GM23338 (cell line): ENCODE measurements at regions not wholly inside any gene's neighbourhood (a gene's known extent, or its start where the extent isn't known, plus 50 kb on each side); places are given as distances from the start of the nearest gene placed in this dataset.

Experiments
- ATAC-seq: fragments of 200-7000 bp; cut with Tn5 transposase; 3 replicates; pipeline ENCODE4 v1.9.1; 2020
- DNase-seq: peaks from one replicate; pipeline ENCODE4 v3.0.0-alpha.2; 2015; ENCODE audit warnings: low spot score
- H2AFZ ChIP-seq: fragments of 200-600 bp; sonication (generic); 2 replicates; pipeline ENCODE4 v1.8.0; 2016; ENCODE audit warnings: antibody characterized with exemption, mild to moderate bottlenecking, moderate library complexity
- H3F3A ChIP-seq: fragments of 200-600 bp; sonication (generic); replicated peaks from 2 replicates; pipeline ENCODE4 v1.8.0; 2017; ENCODE audit warnings: antibody characterized with exemption, mixed run types, low read depth
- H3K27ac ChIP-seq: fragments of 200-600 bp; sonication (generic); 2 replicates; pipeline ENCODE4 v1.6.1; 2016; ENCODE audit warnings: low read depth
- H3K27me3 ChIP-seq: fragments of 200-600 bp; sonication (generic); 2 replicates; pipeline ENCODE4 v1.8.0; 2016; ENCODE audit warnings: mild to moderate bottlenecking, mixed run types, moderate library complexity; ENCODE audit not compliant: insufficient read depth
- H3K36me3 ChIP-seq: fragments of 200-600 bp; sonication (generic); 2 replicates; pipeline ENCODE4 v1.8.0; 2016; ENCODE audit warnings: mild to moderate bottlenecking; ENCODE audit not compliant: insufficient read depth
- H3K4me1 ChIP-seq: fragments of 200-600 bp; sonication (generic); 2 replicates; pipeline ENCODE4 v1.8.0; 2016; ENCODE audit warnings: mild to moderate bottlenecking, moderate library complexity; ENCODE audit not compliant: insufficient read depth
- H3K4me2 ChIP-seq: fragments of 200-600 bp; sonication (generic); 2 replicates; pipeline ENCODE4 v1.7.1; 2017; ENCODE audit warnings: mixed run types
- H3K4me3 ChIP-seq: fragments of 200-600 bp; sonication (generic); 2 replicates; pipeline ENCODE4 v1.6.1; 2016; ENCODE audit warnings: mixed run types
- H3K79me2 ChIP-seq: fragments of 200-600 bp; sonication (generic); replicated peaks from 2 replicates; pipeline ENCODE4 v1.8.0; 2017; ENCODE audit warnings: mild to moderate bottlenecking; ENCODE audit not compliant: insufficient read depth
- H3K9me2 ChIP-seq: fragments of 200-600 bp; sonication (generic); 2 replicates; pipeline ENCODE4 v1.8.0; 2017; ENCODE audit not compliant: insufficient read depth
- H4K20me1 ChIP-seq: fragments of 200-600 bp; sonication (generic); replicated peaks from 2 replicates; pipeline ENCODE4 v1.8.0; 2017; ENCODE audit warnings: mild to moderate bottlenecking; ENCODE audit not compliant: insufficient read depth
- H3K27ac Mint-ChIP-seq: 2 replicates; pipeline ENCODE4 v1.8.0; 2020; ENCODE audit warnings: inconsistent platforms, mild to moderate bottlenecking, moderate library complexity, mixed read lengths
- H3K27me3 Mint-ChIP-seq: 3 replicates; pipeline ENCODE4 v1.8.0; 2022; ENCODE audit warnings: low read depth, mild to moderate bottlenecking, moderate library complexity, mixed read lengths, inconsistent platforms; ENCODE audit not compliant: insufficient read depth, poor library complexity
- H3K36me3 Mint-ChIP-seq: 3 replicates; pipeline ENCODE4 v1.8.0; 2021; ENCODE audit warnings: low read depth, mild to moderate bottlenecking, inconsistent platforms, moderate library complexity, mixed read lengths
- H3K4me1 Mint-ChIP-seq: 3 replicates; pipeline ENCODE4 v1.8.0; 2020; ENCODE audit warnings: mild to moderate bottlenecking, inconsistent platforms, mixed read lengths
- H3K4me3 Mint-ChIP-seq: 3 replicates; pipeline ENCODE4 v1.8.0; 2021; ENCODE audit warnings: moderate library complexity, mild to moderate bottlenecking, inconsistent platforms, mixed read lengths
- H3K9me3 Mint-ChIP-seq: 3 replicates; pipeline ENCODE4 v1.8.0; 2020; ENCODE audit warnings: moderate library complexity, mild to moderate bottlenecking, inconsistent platforms, mixed read lengths
- CREB1 ChIP-seq: fragments of 250-450 bp; sonication (Bioruptor Pico); IDR thresholded peaks from 2 replicates; pipeline ENCODE4 v1.5.0; 2020; ENCODE audit warnings: low read depth, mild to moderate bottlenecking, moderate library complexity
- EZH2 ChIP-seq: fragments of 200-600 bp; sonication (generic); IDR thresholded peaks from one replicate; pipeline ENCODE4 v1.8.0; 2017; ENCODE audit warnings: antibody characterized with exemption, mild to moderate bottlenecking, low read depth; ENCODE audit not compliant: unreplicated experiment
- EZH2phosphoT487 ChIP-seq: fragments of 200-600 bp; sonication (generic); IDR thresholded peaks from one replicate; pipeline ENCODE4 v1.8.1; 2018; ENCODE audit warnings: antibody characterized with exemption; ENCODE audit not compliant: unreplicated experiment
- STAT1 ChIP-seq: IDR thresholded peaks from one replicate; pipeline ENCODE4 v1.6.1; 2016; ENCODE audit warnings: antibody characterized with exemption; ENCODE audit not compliant: unreplicated experiment
- ZNF114 ChIP-seq: fragments of 250-450 bp; sonication (Bioruptor Pico); IDR thresholded peaks from 2 replicates; pipeline ENCODE4 v1.5.0; 2020; ENCODE audit warnings: mild to moderate bottlenecking, moderate library complexity
- ZNF331 ChIP-seq: fragments of 250-450 bp; sonication (Bioruptor Pico); IDR thresholded peaks from 2 replicates; pipeline ENCODE4 v1.5.0; 2020; ENCODE audit warnings: low read depth, mild to moderate bottlenecking, moderate library complexity
- ZNF462 ChIP-seq: fragments of 250-450 bp; sonication (Bioruptor Pico); IDR thresholded peaks from 2 replicates; pipeline ENCODE4 v1.5.0; 2020; ENCODE audit warnings: mild to moderate bottlenecking, moderate library complexity
- TF ChIP-seq, protein P1 (sequence below): IDR thresholded peaks from one replicate; pipeline ENCODE4 v1.6.1; 2018; ENCODE audit warnings: antibody characterized with exemption; ENCODE audit not compliant: unreplicated experiment
- TF ChIP-seq, protein P2 (sequence below), 2 experiments: fragments of 200-600 bp in 1 of 2; sonication (generic) in 1 of 2; conservative IDR thresholded peaks; 2 replicates each; pipeline versions ENCODE4 v1.5.1 to v1.6.1; 2016 to 2017; ENCODE audit warnings: antibody characterized with exemption in 2 of 2, low read depth in 2 of 2, mild to moderate bottlenecking in 2 of 2, moderate library complexity in 1 of 2
- TF ChIP-seq, protein P3 (sequence below): IDR thresholded peaks from 2 replicates; pipeline ENCODE4 v1.6.1; 2016; ENCODE audit warnings: antibody characterized with exemption

DNA sequence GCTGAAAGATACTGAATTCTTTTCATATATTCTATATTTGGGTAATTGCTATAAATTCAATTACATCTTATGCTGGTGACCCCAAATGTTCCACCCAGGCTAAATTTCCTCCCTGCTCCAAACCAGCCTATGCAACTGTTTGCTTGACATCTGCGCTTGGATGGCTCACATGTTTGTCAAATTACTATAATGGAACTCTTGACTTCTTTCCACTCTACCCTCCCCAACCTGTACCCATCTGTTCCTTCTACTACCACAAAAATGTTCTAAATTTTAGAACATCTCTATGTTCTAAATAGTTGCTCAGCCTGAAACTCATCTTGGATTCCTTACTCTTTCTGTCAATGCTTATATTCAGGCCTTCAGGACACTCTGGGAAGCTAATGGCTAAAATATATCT lies 249.9 kb upstream of the SMIM30 start:
- Histone ChIP-seq H3F3A (no peaks in the 10 kb centered on the region), H3K9me2 (no peaks in the 10 kb centered on the region), H3K27ac (no peak overlapping the region), H4K20me1 (peaks cover 6% of the 10 kb centered on the region; the same call in 1 of the 2 replicates), H3K79me2 (no peaks in the 10 kb centered on the region), H2AFZ (no peak overlapping the region), H3K36me3 (no peaks in the 10 kb centered on the region), H3K4me2 (no peak overlapping the region), H3K4me3 (no peak overlapping the region), H3K27me3 (peaks cover 92% of the 10 kb centered on the region), H3K4me1 (no peaks in the 10 kb centered on the region)
- DNase-seq (no peak), ATAC-seq (no peak)
- Mint-ChIP-seq H3K9me3 (peaks cover 13% of the 10 kb centered on the region), H3K27ac (no peak overlapping the region), H3K36me3 (no peaks in the 10 kb centered on the region; the same call in 2 of the 3 replicates), H3K27me3 (peaks cover 87% of the 10 kb centered on the region), H3K4me3 (no peak overlapping the region), H3K4me1 (no peaks in the 10 kb centered on the region; the same call in 2 of the 3 replicates)
- TF ChIP-seq CREB1 (CRISPR knock-in tag) (no peak), STAT1 (no peak), ZNF331 (CRISPR knock-in tag) (no peak), ZNF114 (CRISPR knock-in tag) (no peak), EZH2 (no peak), EZH2phosphoT487 (no peak), ZNF462 (no peak)
- TF ChIP-seq, protein P1, sequence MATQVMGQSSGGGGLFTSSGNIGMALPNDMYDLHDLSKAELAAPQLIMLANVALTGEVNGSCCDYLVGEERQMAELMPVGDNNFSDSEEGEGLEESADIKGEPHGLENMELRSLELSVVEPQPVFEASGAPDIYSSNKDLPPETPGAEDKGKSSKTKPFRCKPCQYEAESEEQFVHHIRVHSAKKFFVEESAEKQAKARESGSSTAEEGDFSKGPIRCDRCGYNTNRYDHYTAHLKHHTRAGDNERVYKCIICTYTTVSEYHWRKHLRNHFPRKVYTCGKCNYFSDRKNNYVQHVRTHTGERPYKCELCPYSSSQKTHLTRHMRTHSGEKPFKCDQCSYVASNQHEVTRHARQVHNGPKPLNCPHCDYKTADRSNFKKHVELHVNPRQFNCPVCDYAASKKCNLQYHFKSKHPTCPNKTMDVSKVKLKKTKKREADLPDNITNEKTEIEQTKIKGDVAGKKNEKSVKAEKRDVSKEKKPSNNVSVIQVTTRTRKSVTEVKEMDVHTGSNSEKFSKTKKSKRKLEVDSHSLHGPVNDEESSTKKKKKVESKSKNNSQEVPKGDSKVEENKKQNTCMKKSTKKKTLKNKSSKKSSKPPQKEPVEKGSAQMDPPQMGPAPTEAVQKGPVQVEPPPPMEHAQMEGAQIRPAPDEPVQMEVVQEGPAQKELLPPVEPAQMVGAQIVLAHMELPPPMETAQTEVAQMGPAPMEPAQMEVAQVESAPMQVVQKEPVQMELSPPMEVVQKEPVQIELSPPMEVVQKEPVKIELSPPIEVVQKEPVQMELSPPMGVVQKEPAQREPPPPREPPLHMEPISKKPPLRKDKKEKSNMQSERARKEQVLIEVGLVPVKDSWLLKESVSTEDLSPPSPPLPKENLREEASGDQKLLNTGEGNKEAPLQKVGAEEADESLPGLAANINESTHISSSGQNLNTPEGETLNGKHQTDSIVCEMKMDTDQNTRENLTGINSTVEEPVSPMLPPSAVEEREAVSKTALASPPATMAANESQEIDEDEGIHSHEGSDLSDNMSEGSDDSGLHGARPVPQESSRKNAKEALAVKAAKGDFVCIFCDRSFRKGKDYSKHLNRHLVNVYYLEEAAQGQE = no peak
- TF ChIP-seq, protein P2, sequence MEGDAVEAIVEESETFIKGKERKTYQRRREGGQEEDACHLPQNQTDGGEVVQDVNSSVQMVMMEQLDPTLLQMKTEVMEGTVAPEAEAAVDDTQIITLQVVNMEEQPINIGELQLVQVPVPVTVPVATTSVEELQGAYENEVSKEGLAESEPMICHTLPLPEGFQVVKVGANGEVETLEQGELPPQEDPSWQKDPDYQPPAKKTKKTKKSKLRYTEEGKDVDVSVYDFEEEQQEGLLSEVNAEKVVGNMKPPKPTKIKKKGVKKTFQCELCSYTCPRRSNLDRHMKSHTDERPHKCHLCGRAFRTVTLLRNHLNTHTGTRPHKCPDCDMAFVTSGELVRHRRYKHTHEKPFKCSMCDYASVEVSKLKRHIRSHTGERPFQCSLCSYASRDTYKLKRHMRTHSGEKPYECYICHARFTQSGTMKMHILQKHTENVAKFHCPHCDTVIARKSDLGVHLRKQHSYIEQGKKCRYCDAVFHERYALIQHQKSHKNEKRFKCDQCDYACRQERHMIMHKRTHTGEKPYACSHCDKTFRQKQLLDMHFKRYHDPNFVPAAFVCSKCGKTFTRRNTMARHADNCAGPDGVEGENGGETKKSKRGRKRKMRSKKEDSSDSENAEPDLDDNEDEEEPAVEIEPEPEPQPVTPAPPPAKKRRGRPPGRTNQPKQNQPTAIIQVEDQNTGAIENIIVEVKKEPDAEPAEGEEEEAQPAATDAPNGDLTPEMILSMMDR (conservative IDR thresholded peaks at IDR 0.05; ENCODE audit: low read depth in 2 of 2) = no peak
- TF ChIP-seq, protein P3, sequence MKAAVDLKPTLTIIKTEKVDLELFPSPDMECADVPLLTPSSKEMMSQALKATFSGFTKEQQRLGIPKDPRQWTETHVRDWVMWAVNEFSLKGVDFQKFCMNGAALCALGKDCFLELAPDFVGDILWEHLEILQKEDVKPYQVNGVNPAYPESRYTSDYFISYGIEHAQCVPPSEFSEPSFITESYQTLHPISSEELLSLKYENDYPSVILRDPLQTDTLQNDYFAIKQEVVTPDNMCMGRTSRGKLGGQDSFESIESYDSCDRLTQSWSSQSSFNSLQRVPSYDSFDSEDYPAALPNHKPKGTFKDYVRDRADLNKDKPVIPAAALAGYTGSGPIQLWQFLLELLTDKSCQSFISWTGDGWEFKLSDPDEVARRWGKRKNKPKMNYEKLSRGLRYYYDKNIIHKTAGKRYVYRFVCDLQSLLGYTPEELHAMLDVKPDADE = no peak
